Transverse colon (tissue), 4 donors: ENCODE measurements at regions not wholly inside any gene's neighbourhood (a gene's known extent, or its start where the extent isn't known, plus 50 kb on each side); places are given as distances from the start of the nearest gene placed in this dataset.

ENCODE experiments used
- EP300 ChIP-seq: sonication (generic); formaldehyde crosslinking; IDR thresholded peaks from one replicate; pipeline ENCODE4 v1.6.1; 2017; ENCODE audit warnings: antibody characterized with exemption, low read depth
- POLR2AphosphoS5 ChIP-seq, 3 donors: sonication (generic); formaldehyde crosslinking; IDR thresholded peaks; one replicate each; pipeline ENCODE4 v1.6.1; 2016; ENCODE audit warnings: antibody characterized with exemption in 3 of 3
- TF ChIP-seq, protein P1 (sequence below), 5 experiments: fragments of 200-600 bp in 3 of 5; fragments of 450-650 bp in 2 of 5; sonication (generic) in 3 of 5; IDR thresholded peaks; 1 replicate in 2 of 5; 2 replicates in 3 of 5; pipeline ENCODE4 v1.5.1; 2016 to 2017; ENCODE audit warnings: antibody characterized with exemption in 5 of 5, inconsistent platforms in 3 of 5, mild to moderate bottlenecking in 2 of 5, moderate library complexity in 1 of 5

DNA sequence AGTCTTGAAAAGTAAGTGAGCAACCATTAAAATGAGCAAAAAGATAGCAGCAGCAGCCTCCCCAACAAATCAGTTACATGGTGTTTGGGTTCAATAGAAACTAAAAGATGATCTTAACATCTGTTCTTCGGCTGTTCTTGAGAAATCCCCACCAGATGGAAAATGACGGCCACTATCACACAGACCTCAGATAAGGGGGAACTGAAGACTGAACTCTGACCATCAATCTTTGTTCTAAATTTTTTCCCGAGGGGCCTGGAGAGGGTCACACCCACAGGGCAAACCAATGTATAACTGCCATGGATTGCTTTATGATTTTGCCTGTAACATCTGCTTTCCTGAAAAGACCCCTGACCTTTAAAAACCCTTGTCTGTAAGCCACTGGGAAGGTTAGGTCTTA, 624.8 kb upstream of the KIRREL3 start:
- TF ChIP-seq, protein P1, sequence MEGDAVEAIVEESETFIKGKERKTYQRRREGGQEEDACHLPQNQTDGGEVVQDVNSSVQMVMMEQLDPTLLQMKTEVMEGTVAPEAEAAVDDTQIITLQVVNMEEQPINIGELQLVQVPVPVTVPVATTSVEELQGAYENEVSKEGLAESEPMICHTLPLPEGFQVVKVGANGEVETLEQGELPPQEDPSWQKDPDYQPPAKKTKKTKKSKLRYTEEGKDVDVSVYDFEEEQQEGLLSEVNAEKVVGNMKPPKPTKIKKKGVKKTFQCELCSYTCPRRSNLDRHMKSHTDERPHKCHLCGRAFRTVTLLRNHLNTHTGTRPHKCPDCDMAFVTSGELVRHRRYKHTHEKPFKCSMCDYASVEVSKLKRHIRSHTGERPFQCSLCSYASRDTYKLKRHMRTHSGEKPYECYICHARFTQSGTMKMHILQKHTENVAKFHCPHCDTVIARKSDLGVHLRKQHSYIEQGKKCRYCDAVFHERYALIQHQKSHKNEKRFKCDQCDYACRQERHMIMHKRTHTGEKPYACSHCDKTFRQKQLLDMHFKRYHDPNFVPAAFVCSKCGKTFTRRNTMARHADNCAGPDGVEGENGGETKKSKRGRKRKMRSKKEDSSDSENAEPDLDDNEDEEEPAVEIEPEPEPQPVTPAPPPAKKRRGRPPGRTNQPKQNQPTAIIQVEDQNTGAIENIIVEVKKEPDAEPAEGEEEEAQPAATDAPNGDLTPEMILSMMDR (IDR thresholded peaks at IDR 0.05) = no peak
- TF ChIP-seq POLR2AphosphoS5 (IDR thresholded peaks at IDR 0.05) (no peak), EP300 (no peak)
